HG03175 (cell line): ENCODE measurements at regions not wholly inside any gene's neighbourhood (a gene's known extent, or its start where the extent isn't known, plus 50 kb on each side); places are given as distances from the start of the nearest gene placed in this dataset.

Experiments
- ATAC-seq: cut with Tn5 transposase; IDR thresholded peaks from one replicate; pipeline ENCODE4 v1.9.1; 2021; ENCODE audit warnings: mild to moderate bottlenecking, moderate library complexity; ENCODE audit not compliant: unreplicated experiment

DNA sequence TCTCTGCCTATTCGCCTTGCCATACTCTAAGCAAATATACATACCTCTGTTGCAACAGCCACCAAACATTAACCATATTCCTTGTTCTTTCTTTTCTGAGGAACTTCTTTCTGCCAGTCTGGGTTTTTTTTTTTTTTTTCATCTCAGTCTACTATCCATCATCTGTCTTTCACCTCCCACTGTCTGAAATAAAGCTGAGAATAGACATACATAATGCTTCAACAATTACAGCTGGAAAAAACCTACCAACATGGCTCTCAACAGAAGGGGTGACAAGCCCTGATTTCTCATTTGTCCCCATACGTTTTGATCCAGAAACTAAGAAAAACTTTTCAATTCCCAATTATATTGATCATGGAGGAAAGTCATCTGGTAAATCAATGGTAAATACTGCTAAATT is 728.8 kb upstream of the POU3F3 start:
- ATAC-seq = no peak

- no peak for ATAC-seq
Measured at GRCh38 chr2:104127049-104127770, 726.7 kb upstream of the POU3F3 start.

DNA sequence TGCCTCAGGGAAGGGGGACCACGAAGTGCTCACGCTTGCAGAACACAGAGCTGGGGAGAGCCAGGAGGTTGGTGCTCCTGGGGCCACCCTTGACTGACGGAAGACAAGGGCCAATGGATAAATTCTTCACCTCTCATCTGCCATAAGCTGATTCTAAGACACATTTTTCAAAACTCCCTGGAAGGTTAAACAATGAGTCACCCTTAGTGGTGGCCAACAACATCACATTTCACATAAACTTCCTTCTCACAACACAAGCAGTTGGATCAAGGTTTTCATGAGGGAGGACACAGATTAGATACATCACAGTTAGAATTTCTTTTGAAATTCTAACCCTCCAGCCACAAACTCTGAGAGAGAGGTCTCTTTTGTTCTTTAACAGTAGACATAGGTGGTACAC is 713.6 kb upstream of the POU3F3 start:
- ATAC-seq = no peak

DNA sequence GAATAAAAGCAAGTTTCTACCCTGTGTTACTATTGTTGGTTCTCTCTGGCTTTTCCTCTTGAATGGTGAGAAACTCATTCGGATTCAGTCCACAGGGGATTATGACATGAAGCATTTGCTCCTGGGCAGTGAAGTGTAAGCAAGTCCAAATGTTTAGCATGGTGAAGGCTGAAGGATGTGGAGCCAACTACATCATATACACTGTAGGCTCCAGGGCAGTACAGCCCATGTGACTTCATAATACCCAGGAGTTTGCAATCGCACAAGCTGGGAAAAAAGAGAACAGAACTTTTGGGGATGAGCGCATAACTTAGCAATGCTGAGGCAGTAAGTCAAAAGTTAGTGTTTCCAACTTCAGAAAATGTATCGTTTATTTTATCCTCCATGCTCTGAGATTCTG is 695.7 kb upstream of the POU3F3 start:
- ATAC-seq = no peak

DNA sequence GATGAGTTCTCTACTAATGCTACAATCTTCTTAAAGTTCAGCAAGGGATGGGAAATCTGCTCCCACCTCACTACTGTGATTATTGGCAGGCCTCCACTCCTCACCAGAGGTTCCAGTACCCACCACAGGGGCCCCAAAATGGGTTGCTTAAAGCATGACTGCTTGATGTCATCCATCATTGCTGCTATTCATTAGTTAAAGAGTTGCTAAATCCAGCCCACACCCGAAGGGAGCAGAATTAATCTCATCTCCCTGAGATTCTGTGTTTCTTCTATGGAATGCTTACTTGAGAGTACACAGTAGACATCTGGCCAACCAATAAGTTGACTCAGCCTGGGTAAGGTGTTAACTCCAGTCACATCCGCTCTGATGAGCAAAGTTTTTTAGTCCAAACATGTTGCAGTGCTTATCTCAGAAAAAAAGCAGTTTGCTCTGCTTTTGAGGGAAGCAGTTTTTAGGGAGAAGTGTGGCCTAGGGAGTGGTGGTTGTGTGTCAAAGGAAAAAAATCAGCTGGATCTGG is 690.2 kb upstream of the POU3F3 start:
- ATAC-seq = no peak

DNA sequence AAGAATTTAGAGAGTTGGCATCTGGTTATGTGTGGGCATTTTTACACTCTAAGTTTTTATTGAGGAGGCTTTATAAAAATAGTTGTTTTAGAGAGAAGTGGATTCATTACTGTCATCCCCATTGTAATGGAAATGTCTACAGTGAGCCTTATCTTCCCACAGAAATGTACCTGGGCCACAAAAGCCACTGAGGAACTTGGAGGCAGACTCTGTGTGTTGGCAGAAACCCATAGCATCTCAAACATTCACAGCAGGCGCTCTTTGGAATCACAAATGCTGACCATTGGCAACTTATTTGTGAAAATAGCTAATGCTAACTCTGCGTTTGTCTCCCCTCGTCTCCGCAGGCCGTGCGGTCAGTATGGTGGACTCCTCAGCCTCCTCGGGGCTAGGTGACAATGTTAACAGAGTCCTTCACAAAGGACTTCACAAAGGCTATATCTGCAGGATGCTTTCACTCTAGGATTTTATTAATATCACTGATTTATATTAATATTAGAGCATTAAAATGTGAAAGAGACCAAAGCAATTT is 689.1 kb upstream of the POU3F3 start:
- ATAC-seq = no peak

DNA sequence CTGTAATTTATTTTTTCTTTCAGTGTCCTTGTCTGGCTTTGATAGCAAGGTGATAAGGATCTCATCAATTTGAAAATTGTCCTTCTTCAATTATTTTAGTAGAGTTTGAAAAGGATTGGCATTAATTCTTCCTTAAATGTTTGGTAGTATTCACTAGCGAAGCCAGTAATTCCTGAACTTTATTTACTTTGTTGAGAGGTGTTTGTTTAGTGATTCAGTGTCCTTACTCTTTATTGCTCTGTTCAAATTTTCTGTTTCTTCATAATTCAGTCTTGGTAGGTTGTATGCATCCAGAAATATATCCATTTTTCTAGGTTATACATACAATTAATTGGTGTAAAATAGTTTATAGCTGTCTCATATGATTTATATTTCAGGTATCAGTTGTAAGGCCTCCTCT is 676.7 kb upstream of the POU3F3 start:
- no peak for ATAC-seq

GRCh38 chr2:104179644-104180043 is 674.3 kb upstream of the POU3F3 start:
- no peak for ATAC-seq

- ATAC-seq = no peak
Measured at GRCh38 chr2:104200533-104201168, 653.3 kb upstream of the POU3F3 start.

DNA sequence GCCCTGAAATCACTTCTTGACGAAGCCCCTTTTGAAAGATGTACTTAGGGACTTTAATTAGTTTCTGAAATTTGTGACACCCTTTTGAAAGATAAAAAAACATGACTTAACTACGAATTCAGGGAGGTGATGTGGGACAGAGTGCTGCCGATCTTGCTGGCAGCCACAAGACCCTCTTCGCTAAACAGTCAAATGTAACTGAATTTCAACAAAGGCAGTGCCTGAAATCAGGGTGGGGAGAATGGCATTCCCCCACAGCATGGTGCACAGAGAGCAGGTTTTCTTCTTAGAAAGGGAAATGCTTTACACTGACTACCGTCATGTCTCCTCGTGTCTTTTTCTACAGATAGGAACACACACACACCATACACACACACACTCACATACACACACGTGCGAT is 640.2 kb upstream of the POU3F3 start:
- no peak for ATAC-seq

DNA sequence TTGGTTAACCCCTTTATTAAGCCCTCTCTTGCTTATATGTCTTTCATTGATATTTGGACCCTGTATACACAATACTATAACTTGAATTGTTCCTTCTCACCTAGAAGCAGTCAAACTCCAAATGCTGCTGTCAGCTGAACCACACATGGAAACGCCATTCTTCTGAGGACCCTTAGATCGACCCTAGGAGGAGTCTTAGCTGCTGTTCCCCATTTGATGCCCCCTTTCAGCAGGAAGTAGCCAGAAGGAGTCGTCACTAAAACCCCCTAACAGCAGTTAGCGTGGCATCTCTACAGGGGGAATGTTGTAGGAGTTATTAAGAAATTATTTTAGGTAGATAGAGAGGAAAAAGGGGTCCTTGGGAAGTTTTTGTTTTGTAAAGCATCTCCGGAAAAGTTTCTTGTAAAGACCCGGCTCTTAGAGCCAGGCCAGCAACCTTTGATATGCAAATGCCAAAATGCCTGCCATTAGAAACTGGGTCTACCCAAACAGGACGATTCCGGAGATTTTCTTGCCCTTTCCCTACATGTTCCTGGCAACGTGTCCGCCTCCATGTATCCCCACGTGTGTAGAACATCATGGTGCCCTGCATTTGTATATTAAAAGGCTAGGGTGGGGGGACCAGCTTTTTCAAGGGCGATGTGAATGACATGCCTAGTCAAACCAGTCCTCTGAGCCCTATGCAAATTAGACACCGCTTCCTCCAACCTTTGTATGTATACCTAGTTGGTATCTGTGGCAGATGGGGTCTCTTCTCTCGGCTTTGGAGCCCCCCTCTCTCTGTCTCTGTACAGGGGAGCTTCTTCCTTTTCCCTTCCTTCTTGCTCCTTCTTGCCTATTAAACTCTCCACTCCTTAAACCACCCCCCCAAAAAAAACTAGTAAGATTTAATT is 638.4 kb upstream of the POU3F3 start:
- ATAC-seq = no peak

DNA sequence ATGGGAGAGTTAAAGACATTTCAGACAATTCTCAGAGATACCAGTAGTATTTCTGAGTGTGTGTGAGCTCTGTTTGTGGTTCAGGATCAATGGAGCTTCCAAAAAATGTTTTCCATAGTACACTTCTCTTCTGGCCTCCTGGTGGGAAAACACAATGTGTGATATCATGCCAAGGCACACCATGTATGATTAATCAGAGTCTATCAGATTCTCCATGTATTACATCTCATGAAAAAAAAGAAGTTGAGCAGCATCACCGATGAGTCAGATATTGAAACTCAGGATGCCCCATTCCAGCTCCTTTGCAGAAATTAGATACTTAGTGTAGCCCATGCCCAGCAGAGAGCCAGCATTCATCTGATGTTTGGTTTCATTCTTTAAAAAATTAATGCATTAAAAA is 620.3 kb upstream of the POU3F3 start:
- ATAC-seq = no peak

GRCh38 chr2:104236491-104236890 is 617.4 kb upstream of the POU3F3 start:
- no peak for ATAC-seq

GRCh38 chr2:104240984-104241383 is 612.9 kb upstream of the POU3F3 start:
- no peak for ATAC-seq

- ATAC-seq = no peak
Measured at GRCh38 chr2:104249629-104250028, 604.3 kb upstream of the POU3F3 start.

DNA sequence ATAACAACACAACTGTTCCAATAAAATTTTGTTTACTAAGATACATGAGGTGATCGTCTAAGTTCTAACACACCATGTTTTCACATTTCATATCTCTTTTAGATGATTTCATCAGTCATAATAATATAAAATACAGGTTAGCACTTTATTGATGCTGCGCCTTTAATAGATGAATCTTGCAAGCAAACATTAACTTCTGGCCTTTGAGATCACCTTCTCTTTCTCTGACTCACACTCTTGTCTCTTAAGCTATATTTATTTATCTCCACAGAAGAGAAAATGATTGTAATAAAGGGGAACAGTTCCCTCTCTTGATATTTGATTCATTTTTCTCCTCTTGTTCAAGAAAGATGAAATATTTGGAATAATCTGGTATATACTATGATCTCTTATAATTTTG is 603.3 kb upstream of the POU3F3 start:
- ATAC-seq = no peak

DNA sequence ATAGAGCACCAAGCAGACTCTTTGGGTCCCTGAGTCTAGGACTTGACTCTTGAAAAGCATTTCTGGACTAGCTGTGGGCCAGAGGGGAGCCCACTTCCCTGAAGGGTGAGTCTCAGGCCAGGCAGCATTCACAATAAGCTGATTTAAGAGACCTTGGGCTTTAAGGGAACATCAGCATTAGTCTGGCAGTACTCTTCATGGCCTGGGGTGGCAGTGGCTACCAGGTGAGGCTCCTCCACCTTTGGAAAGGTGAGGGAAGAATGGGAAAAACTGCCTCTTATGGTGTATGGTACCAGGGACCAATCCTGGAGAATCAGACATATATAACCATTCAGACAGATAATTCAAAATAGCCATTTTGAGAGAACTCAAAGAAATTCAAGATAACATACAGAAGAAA is 599.9 kb upstream of the POU3F3 start:
- no peak for ATAC-seq

DNA sequence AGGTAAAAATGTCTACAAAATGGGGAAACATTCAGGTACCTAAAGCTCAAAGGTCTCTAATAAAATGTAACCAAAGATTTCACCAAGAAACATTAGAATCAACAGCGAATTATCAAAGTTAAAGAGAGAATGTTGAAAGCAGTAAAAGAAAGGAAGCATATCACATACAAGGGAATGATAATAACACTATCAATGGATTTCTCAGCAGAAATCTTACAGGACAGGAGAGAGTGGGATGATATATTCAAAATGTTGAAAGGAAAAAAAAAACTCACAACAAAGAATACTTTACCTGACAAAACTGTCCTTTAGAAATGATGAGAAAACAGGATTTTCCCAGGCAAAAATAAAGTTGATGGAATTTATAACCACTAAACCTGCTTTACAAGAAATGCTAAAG is 591.2 kb upstream of the POU3F3 start:
- no peak for ATAC-seq

DNA sequence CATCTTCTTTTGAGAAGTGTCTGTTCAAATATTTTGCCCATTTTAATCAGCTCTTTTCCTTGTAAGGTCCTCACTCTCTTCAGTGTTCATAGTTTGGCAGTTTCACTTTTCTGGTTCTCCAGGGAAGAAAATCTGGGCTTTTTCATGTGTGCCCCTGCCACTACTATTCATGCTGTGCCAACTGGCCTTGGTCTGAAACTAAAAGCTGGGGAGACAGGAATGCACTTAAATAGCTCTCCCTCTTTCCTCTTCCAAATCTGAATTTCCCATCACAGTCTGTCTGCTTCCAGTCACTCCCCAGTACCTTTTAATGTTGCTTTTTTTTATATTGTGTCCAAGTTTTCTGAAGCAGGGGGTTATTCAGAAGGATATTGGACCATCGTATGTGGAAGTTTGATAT is 574.3 kb upstream of the POU3F3 start:
- no peak for ATAC-seq

GRCh38 chr2:104280216-104280615 is 573.7 kb upstream of the POU3F3 start:
- no peak for ATAC-seq

- ATAC-seq = no peak
Measured at GRCh38 chr2:104286841-104287240, 567.1 kb upstream of the POU3F3 start.
